HG03103 (cell line): ENCODE measurements at regions not wholly inside any gene's neighbourhood (a gene's known extent, or its start where the extent isn't known, plus 50 kb on each side); places are given as distances from the start of the nearest gene placed in this dataset.

Experiments
- ATAC-seq: cut with Tn5 transposase; IDR thresholded peaks from one replicate; pipeline ENCODE4 v1.9.1; 2021; ENCODE audit warnings: low read depth; ENCODE audit not compliant: unreplicated experiment

DNA sequence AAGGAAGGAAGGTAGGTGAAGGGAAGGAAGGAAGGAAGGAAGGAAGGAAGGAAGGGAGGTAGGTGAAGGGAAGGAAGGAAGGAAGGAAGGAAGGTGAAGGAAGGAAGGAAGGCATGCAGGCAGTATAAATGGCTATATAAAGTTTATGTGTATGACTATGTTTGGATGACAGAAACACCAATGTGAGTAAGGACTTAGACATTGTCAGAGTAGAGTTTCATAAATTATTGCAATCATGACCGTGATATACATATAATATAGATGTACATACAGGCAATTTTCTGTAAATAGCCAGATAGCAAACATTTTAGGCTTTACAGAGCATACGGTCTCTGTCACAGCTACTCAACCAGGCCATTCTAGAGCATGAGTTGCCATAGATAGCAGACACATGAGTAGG, 133.8 kb upstream of the AKR1E2 start:
- ATAC-seq = no peak

DNA sequence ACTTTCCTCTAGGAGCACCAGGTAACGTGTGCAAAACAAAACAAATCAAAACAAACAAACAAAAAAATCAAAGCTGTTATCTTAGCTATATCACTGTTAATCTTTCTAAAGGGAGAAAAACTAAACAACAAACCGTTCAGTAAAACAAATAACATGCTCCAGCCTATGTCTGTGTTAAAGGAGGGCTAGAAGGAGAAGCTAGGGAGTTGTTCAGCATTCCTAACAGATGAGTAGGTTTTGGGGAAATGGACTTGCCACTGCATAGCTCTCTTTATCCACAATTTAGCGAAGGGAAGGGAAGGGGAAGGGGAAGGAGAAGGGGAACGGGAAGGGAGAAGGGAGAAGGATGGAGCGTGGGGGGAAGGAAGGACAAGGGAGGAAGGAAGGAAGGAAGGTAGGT, 134.2 kb upstream of the AKR1E2 start:
- ATAC-seq = no peak

DNA sequence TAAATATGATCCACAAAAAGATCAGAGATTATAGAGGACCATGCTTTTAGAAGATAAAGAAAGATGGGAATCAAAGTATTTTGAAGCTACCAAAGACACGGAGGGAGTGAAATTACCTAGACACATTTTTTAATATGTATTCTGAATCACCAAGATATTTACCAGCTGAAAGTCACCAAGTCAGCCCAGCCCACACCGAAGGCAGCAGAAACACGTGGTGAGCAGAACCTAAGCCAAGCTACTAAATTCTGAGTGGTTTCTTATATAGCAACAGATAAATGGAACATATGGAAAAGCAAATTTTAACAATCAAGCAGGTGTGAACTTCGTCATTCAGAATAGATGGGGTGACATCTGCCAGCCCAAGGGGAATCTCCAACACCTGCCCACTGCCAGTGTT, 134.7 kb upstream of the AKR1E2 start:
- no peak for ATAC-seq

DNA sequence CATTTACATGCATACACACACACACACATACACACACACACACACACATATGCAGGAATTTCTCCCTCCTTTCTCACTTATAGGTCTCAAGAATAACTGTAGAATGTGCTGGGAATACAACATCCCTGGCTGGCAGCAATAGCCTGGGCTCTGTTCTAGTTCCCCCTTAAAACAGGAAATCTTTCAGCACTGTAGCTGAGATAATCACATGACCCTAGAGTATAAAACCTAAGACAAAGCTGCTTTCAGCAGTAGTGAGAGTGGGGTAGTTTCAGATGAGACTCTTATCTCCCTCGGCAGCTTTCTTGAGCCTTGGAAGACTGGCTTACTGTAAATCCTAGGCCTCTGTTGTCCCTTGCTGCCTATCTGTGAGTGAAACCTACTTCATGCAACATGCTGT, 137.4 kb upstream of the AKR1E2 start:
- no peak for ATAC-seq

DNA sequence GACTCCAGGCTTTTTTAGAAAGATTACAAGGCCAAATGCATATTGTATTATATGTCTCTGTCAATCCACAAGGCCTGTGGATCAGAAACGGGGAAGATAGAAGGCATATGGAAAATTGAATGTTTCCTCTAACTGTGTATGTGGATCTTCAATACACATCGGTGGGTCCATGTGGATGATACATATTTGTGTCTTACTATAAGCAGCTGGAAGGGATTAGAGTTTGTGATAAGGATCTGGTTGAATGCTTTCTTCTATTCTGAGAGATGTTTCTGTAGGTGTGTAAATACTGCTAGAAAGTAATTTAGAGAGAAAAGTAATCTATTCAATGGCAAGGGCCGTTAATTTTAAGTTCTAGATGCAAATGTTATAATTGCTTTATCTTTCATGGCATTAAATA, 137.8 kb upstream of the AKR1E2 start:
- no peak for ATAC-seq

DNA sequence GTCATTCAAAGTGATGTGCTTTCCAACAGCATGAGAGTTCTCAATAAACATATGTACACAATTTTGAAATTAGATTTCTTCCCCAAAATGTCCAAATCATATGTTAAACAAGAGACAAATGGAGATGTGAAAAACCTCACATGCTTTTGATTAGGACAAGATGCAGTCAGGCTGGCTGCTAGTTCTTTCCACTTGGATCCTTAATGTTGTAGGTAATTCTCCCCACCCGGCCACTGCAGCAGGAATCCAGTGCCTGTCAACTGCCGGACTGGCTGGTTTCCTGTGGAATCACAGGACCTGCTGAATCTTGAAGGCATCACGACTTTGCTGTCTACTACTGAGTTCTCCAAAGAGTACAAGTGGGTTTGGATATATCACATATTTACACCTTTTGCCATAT, 138.6 kb upstream of the AKR1E2 start:
- ATAC-seq = no peak

DNA sequence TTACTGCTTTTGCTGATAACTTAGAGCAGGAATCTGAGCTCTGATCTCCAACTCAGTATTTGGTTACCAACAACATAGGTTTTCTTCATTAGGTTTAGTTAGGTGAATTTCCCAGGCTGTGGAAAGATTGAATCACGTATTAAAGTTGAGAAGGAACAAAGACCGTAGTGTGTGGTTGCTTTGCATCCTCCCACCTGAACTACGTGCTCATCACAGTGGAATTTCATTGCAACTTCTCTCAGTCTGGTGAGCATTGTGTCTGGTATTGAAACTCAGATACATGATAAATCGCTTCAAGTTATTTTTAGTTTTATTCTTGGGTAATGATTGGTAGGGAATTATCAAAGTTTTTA, 139.4 kb upstream of the AKR1E2 start:
- ATAC-seq = no peak

DNA sequence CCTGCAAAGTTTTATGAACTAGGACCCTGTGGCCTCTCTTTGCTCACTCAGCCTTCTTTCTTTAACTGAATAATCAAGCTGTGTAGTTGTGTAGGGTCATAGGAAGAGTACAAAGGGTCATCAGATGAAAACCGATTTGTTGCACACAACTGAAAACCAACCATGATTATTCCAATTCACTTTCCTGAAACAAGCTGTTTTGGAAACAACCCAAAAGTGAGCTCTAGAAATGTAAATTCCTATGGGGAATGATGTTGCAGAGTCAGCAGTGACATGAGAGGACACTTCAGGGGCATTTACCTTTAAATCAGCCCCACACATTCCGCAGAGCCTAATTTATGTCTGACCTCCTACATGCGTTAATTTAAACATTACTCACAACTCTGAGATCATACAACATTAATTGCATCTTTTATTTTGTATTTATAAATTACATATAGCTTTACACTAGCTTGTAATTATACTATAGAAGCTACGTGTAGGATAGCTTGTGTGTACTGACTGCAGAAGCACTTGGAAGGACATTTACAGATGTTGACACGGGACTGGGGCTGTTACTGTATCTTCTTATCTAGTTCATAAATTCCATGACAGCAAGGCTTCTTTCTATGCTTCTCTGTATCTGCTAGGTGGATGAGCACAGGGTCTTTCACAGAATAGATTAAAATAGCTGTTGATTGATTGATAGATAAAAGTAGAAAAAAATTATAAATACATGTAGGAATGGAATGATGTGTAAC, 139.9 kb upstream of the AKR1E2 start:
- no peak for ATAC-seq

DNA sequence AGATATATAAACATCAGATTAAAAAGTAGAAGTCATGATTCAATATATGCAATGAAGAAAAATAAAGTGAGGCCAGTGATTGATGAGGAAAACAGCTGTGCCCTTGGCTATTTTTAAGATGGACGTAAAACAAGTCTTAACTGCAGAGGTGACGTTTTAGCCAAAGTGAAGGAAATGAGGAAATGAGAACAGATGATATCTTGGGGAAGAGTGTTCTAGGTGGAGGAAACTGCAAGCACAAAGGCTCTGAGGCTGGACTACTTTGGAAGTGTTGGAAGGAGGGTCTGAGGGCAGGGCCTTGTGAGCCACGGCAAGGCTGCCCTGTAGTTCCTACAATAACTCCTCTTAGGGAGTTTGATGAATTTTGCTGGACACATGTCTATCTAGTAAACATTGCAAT, 140.5 kb upstream of the AKR1E2 start:
- no peak for ATAC-seq

DNA sequence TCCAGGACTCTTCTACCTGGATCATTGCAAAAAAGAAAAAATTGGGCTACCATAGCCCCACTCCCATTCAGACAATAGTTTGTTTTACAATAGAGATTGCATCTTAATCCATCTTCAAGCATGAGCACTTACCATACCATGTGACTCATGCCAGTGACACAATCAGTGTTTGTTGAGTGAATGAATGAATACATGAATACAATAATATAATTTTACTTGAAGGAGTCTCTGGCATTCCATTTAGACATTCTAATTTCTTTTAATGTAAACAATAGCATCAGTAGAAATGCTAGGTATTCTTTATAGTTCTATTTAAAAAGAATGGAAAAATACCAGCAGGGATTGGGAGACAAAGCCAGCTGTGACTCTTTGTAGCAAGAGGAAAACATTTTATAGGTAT, 141.6 kb upstream of the AKR1E2 start:
- ATAC-seq = no peak

DNA sequence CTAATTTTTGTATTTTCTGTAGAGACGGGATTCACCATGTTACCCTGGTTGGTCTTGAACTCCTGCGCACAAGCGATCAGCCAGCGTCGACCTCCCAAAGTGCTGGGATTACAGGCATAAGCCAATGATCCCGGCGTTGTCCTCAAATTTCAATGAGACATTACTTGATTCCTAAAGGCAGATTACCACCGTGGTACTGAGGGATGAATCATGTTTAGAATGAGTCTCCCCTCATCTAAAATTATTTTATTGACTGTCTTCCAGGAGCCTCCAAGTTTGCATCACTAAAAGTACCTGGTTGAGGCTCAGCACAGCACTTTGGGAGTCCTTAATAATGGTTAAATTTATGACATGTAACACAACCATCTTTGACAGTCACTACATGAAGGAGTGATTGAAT, 142.2 kb upstream of the AKR1E2 start:
- ATAC-seq = no peak

DNA sequence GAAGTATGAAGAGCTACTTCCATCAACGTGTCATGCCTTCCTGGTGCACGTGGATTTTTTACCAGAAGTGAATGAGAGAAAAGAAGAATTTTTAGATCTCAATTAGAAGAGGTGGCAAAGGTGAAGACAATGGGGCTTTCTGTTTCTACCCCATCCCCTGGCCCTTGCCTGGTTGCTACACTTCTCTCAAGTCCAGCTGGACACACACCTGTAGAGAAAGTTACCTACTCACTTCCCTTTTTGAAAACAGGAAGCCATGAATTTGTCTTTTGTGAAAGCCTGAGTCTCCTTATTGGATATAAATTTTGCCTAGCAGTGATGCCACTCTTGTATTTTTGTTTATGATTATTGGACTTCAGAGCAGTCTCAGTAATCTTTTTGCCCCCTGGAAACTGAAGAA, 142.9 kb upstream of the AKR1E2 start:
- no peak for ATAC-seq

DNA sequence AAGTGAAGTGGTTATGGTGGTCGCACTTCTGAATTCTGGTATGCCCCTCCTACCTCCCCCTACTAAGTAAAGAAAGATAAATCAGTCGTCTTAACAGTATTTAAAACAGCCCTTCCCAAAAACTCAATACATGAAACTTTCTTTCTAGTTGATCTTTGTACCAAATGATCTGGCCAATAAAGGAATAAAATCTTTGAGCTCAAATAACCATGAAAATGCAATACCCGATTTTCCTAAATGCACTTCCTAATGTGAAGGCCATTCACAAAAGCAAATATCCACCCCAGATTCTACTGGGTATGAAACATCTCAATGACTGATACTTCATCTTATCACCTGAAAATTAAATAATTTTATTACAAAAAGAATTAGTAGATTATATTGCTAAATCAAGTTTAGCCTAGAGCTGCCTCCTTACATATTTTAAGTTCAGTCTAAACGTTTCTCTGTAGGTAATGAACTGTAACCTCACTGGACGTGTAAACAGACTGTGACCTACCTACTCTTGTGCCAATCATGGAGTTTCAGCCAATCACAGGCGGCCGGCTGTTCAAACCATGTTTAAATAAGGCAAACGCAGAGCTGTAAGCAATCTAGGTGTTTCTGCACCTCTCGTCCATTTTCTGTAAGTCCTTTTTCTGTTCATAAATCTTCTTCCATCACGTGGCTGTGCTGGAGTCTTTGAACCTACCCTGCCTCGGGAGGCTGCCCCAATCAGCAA, 146.9 kb upstream of the AKR1E2 start:
- ATAC-seq = no peak

DNA sequence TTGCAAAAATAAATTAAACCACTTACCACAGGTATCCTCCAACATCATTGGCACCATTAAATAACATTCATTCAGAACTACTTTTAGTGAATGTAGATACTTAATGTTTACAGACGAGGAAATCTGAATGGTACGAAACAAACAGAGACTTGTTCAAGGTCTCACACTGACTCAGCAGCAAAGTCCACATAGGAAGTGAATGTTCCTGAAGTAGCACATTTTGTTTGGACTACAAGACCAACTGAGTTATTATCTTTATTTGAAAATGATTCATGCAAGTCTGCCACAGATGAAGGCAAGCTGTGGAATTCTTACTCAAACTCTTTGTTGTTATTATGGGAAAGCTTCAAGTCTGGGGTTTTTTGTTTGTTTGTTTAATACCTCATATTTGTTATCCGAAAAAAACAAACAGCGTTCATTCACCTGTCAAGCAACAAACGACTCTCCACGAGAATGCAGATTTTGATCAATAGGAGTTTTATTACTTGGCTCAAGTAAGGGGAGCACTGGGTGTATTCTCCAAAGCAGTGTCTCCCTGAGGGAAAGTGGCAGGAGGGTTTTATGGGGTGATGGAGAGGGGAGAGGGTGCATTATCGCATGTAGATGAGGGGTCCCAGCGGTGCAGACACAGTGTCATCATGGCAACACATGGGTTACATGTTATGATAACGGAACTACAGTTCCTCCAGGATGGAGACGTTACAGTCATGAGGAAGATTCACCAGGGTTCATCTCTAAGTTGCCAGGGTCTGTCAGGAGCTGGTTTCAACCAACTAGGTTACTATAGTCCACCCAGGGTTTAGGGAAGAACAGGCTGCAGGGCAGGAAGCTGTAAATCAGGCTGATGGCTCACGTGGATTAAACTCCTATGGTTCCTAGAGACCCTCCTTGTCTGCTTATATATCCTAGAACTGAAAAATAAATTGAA, 147.7 kb upstream of the AKR1E2 start:
- ATAC-seq = no peak

DNA sequence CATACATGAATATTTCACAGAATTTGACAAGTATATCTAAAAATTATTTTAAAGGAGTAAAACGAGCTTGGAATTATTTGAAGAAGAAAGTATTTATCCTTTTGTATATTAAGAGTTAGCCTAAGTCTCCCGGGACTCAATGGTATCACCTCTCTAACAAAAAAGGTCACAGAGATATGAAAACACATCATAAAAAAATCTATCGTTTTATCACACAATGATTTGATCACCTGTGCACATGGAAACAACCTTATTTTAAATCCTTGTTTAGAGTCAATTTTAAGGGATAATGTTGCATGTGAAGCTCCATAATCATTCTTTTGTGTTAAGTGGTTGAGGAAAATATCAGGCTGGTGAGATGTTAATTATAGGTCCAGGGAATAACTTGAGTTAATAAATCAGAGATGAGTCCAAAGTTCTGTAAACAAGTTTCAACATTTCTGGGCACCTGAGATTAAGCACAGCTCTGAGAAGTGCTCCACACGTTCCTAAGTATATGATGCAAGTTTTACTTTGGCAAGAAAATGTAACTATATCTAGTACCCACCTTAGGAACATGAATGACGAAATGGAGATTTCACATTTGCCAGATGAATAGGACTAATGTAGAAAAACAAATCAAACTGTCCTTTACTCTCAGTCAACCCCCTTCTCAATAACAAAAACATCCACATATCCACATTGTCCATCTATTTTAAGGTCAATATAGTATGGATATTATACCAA, 148.5 kb upstream of the AKR1E2 start:
- ATAC-seq = no peak

DNA sequence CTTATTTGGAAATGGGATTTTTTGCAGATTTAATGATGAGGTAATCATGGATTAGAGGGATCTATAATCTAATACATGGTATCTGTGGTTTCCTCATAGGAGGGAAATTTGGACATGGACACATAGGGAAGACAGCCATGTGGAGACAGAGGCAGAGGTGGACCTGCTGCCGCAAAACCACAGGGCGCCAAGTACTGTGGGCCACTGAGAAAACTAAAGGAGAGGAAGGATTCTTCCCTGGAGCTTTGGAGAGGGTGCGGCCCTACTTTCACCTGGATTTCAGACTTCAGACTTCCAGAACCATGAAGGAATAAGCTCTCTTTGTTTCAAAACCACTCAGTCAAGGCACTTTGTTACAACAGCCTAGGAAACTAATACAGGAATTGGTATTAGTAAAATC, 149.4 kb upstream of the AKR1E2 start:
- ATAC-seq = no peak

DNA sequence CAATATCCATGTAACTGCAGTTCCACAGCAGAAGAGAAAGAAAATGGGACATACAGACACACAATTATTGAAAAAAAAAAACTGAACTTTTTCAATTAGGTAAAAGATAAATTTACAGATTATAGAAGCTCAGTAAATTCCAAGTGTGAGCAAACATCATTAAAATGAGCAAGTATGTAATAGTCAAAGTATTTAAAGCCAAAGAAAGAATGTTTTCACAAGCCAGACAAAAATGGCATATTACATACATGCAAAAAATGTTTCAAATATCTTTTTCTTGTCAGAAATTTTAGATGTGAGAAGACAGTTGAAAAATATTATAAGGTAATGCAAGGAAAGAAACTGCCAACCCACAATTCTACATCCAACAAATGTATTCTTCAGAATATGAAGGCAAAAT, 150.2 kb upstream of the AKR1E2 start:
- no peak for ATAC-seq

DNA sequence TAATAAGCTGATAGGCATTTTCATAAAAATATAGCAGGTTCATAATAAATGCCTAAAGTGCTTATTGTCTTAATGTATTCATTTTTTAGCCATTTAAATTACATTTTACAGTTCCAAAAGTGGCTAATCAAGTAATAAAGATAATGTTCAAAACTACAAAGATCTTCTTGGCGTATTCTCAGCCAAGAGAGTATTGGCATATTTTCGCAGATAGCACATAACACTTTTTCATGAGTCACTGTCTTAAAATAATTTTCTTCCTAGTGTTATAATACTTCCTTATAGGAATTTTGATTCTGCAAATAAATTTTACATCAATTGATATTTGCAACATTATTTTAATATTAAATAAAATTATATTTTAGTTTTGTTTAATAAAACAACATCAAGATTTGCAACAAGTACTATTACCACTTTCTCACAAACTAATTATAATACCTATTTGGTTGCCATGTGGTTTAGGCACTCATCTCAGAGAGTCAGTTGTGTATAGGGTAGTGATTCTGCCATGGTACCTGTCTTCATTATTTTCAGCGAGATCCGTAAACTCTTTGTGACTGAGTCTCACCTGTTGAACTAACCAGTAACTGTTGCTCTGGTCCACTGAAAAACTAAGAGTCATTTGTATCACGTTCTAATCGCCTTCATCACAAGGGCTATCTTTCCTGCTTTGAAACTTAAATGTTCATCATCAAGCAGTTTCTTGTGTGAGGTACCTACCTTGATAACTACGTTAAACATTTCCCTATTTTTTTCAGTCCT, 152.5 kb upstream of the AKR1E2 start:
- no peak for ATAC-seq

DNA sequence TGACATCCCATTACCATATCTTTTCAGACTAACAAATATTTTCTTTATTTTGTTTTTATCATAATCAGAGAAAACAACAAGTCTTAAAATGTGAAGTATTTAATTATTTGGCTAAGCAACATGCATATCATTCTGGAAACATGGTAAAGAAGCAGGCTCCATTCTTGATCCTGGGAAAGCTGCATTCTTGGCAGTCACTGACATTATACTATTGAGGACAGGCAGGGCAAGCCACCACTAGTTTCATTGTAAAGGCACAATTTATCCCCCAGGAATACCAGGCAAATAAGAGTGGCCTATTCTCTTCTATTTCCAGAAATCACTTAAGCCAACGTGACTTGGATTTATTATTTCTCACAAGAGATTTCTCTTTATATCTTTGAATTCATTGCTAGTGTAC, 153.8 kb upstream of the AKR1E2 start:
- no peak for ATAC-seq
